ENCODE measurements at regions not wholly inside any gene's neighbourhood (a gene's known extent, or its start where the extent isn't known, plus 50 kb on each side); places are given as distances from the start of the nearest gene placed in this dataset.
"Not testable (repeated sequence)": the region's sequence is repeated elsewhere in the genome, so short reads cannot be mapped to it uniquely, and the experiment has no call there.

GRCh38 chr20:29326376-29327070, 1930.9 kb upstream of the DEFB115 start:
- H3K4me3 ChIP-seq (ENCODE audit: control insufficient read depth, low read depth, low read length) = no peak overlapping the region
- no peak for DNase-seq (ENCODE audit: low read depth)

DNA sequence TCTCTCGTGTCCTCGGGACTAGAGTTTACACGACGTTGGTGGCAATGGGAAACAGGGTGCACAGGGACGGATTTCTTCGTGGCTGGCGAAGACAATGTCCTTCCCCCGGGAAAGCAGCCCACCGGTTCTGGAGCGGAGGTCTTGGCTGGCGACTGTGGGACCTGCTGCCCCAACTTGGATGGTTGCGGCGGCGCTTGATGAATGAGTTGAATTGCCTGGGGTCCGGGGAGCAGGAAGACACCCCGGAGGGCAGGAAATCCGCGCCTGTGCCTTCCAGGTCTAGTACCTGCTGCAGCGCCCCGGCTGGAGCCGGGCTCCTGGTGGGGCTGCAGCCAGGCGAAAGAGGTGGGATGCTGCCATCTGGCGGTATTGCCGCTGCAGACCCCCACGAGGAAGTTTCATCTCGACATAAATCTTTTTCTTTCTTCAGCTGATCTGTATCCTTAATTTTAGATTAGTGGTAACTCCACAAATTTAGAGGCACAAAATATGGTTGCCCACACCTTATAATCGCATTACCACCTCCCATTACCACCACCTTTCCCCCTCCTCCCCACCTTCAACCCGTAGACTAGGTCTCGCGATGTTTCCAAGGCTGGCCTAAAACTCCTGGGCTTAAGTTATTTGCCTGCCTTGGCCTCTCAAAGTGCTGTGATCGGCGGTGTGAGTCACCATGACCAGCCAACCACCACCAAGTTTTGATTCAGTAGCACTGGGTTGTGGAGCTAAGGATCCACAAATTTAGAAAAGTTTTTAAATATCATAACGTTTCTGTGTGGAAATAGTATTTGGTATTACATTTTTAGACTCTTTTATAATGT, 1929.7 kb upstream of the DEFB115 start:
- not testable (repeated sequence) for DNase-seq (ENCODE audit: low read depth); H3K4me3 ChIP-seq (ENCODE audit: control insufficient read depth, low read depth, low read length)

More at GRCh38 chr20:29326376-29327070, 1930.9 kb upstream of the DEFB115 start:
- TF ChIP-seq, protein P1, sequence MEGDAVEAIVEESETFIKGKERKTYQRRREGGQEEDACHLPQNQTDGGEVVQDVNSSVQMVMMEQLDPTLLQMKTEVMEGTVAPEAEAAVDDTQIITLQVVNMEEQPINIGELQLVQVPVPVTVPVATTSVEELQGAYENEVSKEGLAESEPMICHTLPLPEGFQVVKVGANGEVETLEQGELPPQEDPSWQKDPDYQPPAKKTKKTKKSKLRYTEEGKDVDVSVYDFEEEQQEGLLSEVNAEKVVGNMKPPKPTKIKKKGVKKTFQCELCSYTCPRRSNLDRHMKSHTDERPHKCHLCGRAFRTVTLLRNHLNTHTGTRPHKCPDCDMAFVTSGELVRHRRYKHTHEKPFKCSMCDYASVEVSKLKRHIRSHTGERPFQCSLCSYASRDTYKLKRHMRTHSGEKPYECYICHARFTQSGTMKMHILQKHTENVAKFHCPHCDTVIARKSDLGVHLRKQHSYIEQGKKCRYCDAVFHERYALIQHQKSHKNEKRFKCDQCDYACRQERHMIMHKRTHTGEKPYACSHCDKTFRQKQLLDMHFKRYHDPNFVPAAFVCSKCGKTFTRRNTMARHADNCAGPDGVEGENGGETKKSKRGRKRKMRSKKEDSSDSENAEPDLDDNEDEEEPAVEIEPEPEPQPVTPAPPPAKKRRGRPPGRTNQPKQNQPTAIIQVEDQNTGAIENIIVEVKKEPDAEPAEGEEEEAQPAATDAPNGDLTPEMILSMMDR (conservative IDR thresholded peaks at IDR 0.05; ENCODE audit: control insufficient read depth, insufficient read depth, low read depth, low read length) = no peak

- not testable (repeated sequence) for DNase-seq (ENCODE audit: low read depth); H3K4me3 ChIP-seq (ENCODE audit: control insufficient read depth, low read depth, low read length)
Observed at GRCh38 chr20:29330429-29331115, 1926.9 kb upstream of the DEFB115 start.

DNA sequence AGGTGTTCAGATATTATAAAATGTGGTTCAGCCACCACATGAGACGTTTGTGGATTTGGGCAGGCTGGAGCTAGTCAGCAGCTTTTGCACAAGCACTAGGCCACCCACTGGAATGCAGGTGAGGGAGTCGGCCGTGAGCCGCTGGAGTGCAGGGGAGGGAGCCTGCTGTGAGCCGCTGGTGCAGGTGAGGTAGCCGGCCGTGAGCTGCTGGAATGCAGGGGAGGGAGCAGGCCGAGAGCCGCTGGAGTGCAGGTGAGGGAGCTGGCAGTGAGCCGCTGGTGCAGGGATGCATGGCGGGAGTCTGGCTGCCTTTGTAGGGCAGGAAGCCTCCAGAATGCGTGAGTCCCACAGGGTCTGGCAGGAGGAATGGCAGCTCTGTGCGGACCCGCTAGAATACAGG, 1907.6 kb upstream of the DEFB115 start:
- TF ChIP-seq, protein P1 (conservative IDR thresholded peaks at IDR 0.05; ENCODE audit: control insufficient read depth, insufficient read depth, low read depth, low read length) = no peak
- no peak overlapping the region for H3K4me3 ChIP-seq (ENCODE audit: control insufficient read depth, low read depth, low read length)
- no peak for DNase-seq (ENCODE audit: low read depth)

DNA sequence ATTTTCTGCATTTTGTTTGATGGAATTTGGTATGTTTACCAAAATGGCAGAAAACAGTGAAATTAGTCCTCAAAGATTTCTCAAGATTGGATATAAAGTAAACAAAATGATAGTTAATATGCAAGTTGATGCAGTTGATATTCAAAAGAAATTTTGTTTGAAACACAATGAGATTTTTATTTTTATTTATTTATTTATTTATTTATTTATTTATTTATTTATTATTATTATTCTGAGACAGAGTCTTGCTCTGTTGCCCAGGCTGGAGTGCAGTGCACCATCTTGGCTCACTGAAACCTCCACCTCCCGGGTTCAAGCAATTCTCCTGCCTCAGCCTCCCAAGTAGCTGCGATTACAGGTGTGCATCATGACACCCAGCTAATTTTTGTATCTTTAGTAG, 1881.5 kb upstream of the DEFB115 start:
- H3K4me3 ChIP-seq (ENCODE audit: control insufficient read depth, low read depth, low read length); DNase-seq (ENCODE audit: low read depth): not testable (repeated sequence)

- DNase-seq (ENCODE audit: low read depth) = not testable (repeated sequence)
Observed at GRCh38 chr20:29392853-29393252, 1864.6 kb upstream of the DEFB115 start.

DNA sequence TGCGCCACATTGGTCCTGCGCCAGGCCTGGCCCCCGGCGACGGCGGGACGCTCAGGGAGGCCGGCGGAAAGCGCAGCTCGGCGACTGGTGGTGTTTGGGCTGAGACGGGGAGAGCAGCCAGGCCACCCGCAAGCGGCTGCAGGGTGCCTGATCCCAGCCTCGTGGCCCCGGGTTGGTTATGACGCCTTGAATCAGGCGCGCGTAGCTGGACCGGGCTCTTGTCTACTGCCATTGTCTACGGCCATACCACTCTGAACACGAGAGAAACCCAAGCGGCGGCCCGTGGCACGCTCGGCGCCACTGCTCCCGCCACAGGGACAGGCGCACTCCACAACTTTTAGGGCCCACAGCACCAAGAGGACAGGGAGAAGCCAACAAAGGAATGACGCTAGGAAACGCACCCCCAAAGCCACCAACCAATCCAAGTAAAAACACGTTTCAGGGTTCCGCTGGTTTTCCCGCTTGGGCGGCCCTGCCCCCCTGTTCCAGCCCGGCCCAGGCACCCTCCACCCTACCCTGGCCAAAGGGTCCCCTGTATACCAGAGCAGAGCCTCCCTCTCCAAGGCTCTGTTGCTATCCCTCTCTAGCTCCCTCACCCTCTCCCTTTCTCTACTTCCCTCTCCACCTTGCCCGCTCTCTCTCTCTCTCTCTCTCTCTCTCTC, 1849.3 kb upstream of the DEFB115 start:
- no peak overlapping the region for H3K4me3 ChIP-seq (ENCODE audit: control insufficient read depth, low read depth, low read length)
- TF ChIP-seq, protein P1 (conservative IDR thresholded peaks at IDR 0.05; ENCODE audit: control insufficient read depth, insufficient read depth, low read depth, low read length) = no peak
- DNase-seq (ENCODE audit: low read depth) = no peak

More at GRCh38 chr20:29392853-29393252, 1864.6 kb upstream of the DEFB115 start:
- not testable (repeated sequence) for H3K4me3 ChIP-seq (ENCODE audit: control insufficient read depth, low read depth, low read length)

DNA sequence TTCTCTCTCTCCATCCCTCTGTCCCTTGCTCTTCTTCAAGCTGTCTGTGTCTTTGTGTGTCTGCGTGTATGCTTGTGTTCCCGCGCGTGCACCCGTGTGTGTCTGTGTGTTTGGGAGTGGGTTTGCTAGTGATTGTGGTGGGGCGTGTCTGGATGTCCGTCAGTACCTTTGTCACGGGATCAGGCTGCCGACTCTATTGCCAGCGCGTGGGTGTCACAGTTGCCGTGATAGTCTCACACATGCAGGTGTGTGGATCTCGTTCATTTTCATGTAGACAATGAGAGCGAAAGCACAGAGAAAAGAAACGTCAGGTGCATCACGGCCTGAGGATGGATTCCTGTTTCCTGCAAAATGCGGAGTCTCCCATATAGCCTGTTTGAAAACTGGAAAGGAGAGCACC, 1848.8 kb upstream of the DEFB115 start:
- DNase-seq (ENCODE audit: low read depth); H3K4me3 ChIP-seq (ENCODE audit: control insufficient read depth, low read depth, low read length): not testable (repeated sequence)

DNA sequence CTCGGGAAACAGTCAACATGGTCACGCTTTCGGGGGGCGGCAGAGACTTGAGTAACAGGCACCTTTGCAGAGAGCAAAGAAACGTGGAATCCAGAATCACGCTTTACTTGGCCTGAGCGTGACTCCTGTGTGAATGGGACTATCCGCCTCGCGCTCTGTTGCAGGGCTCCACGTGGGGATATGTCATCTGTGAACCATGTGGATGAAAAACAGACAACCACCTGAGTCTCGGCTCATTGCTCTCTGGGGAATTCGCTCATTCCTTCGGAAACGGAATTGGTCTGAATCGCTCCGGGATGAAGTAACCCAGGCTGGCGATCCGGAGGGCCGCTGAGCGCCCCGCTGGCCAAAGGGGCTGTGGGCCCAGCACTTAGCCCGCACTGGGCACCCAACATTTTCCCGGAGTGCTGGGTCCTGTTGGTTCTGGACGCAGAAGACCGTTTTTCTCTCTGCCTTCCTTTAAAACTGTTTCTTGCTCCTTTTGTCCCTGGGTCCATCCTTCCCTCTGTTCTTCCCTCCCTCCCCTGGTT, 1848.2 kb upstream of the DEFB115 start:
- H3K4me3 ChIP-seq (ENCODE audit: control insufficient read depth, low read depth, low read length); DNase-seq (ENCODE audit: low read depth): not testable (repeated sequence)
